Urothelium cell line (cell line): ENCODE measurements at regions not wholly inside any gene's neighbourhood (a gene's known extent, or its start where the extent isn't known, plus 50 kb on each side); places are given as distances from the start of the nearest gene placed in this dataset.
A peak's percentile ranks its signal among the peaks of the same experiment; 100 is the strongest.

Experiments used
- DNase-seq: peaks from one replicate; pipeline ENCODE4 v3.0.0; 2011; ENCODE audit warnings: low spot score, mixed read lengths
- FAIRE-seq: peaks from 2 replicates; lab custom pipeline; 2011; peaks lifted over from hg19 to GRCh38; lab: Jason Lieb, UNC

- DNase-seq (no peak), FAIRE-seq (no peak)
These were observed 126.6 kb upstream of the CREB1 start for GRCh38 chr2:207403141-207403540.

- DNase-seq, result no peak
- FAIRE-seq, result no peak
These were observed 125.8 kb upstream of the CREB1 start for GRCh38 chr2:207403950-207404349.

- DNase-seq (no peak), FAIRE-seq (no peak)
These were observed 124.6 kb upstream of the CREB1 start for GRCh38 chr2:207405150-207405549.

- peak; percentile 22 for DNase-seq
- FAIRE-seq, result no peak
These were observed 121.5 kb upstream of the CREB1 start for GRCh38 chr2:207408086-207408794.

GRCh38 chr2:207409517-207409916 lies 120.2 kb upstream of the CREB1 start:
- FAIRE-seq (no peak), DNase-seq (no peak)

GRCh38 chr2:207412787-207413310 lies 116.9 kb upstream of the CREB1 start:
- FAIRE-seq, result no peak
- DNase-seq, result no peak

GRCh38 chr2:207413376-207413907 lies 116.3 kb upstream of the CREB1 start:
- DNase-seq, result no peak
- no peak for FAIRE-seq

- FAIRE-seq, result no peak
- DNase-seq, result no peak
These were observed 113.7 kb upstream of the CREB1 start for GRCh38 chr2:207416111-207416510.

GRCh38 chr2:207416900-207417299 lies 112.9 kb upstream of the CREB1 start:
- FAIRE-seq, result no peak
- DNase-seq, result no peak

GRCh38 chr2:207417301-207417718 lies 112.5 kb upstream of the CREB1 start:
- FAIRE-seq (no peak), DNase-seq (no peak)

- FAIRE-seq, result no peak
- no peak for DNase-seq
These were observed 111.3 kb upstream of the CREB1 start for GRCh38 chr2:207418419-207418818.

GRCh38 chr2:207419331-207419730 lies 110.4 kb upstream of the CREB1 start:
- DNase-seq (no peak), FAIRE-seq (no peak)

- DNase-seq (no peak), FAIRE-seq (no peak)
These were observed 108.1 kb upstream of the CREB1 start for GRCh38 chr2:207421671-207422070.

GRCh38 chr2:207422380-207422779 lies 107.4 kb upstream of the CREB1 start:
- DNase-seq (no peak), FAIRE-seq (no peak)

- DNase-seq (peak; percentile 51), FAIRE-seq (peak; percentile 59)
These were observed 105.9 kb upstream of the CREB1 start for GRCh38 chr2:207423886-207424285.

- no peak for DNase-seq
- no peak for FAIRE-seq
These were observed 101.8 kb upstream of the CREB1 start for GRCh38 chr2:207427986-207428385.

GRCh38 chr2:207428573-207428972 lies 101.2 kb upstream of the CREB1 start:
- FAIRE-seq (no peak), DNase-seq (no peak)

GRCh38 chr2:207432453-207432852 lies 97.3 kb upstream of the CREB1 start:
- FAIRE-seq (no peak), DNase-seq (no peak)

- FAIRE-seq, result no peak
- no peak for DNase-seq
These were observed 95.5 kb upstream of the CREB1 start for GRCh38 chr2:207434306-207434705.

- DNase-seq, result no peak
- no peak for FAIRE-seq
These were observed 94.8 kb upstream of the CREB1 start for GRCh38 chr2:207434899-207435465.

GRCh38 chr2:207437136-207437523 lies 92.6 kb upstream of the CREB1 start:
- FAIRE-seq (no peak), DNase-seq (no peak)

- no peak for FAIRE-seq
- no peak for DNase-seq
These were observed 92.1 kb upstream of the CREB1 start for GRCh38 chr2:207437524-207438143.
